NCI-H146 treated with DMSO at 0.1 percent for 48 hours (cell line): ENCODE measurements at regions not wholly inside any gene's neighbourhood (a gene's known extent, or its start where the extent isn't known, plus 50 kb on each side); places are given as distances from the start of the nearest gene placed in this dataset.

Experiments used
- DNase-seq: peaks from one replicate; lab custom pipeline; 2025; ENCODE audit not compliant: unreplicated experiment; lab: John Stamatoyannopoulos, UW

GRCh38 chr15:93882141-93882540 lies 349.2 kb upstream of the MCTP2 start:
- DNase-seq, result no peak

GRCh38 chr15:93881310-93881709 lies 350.1 kb upstream of the MCTP2 start:
- DNase-seq, result no peak

GRCh38 chr15:93880358-93880757 lies 351.0 kb upstream of the MCTP2 start:
- DNase-seq, result no peak

- DNase-seq, result no peak
These were observed 360.8 kb upstream of the MCTP2 start for GRCh38 chr15:93870583-93870982.

- no peak for DNase-seq
These were observed 364.4 kb upstream of the MCTP2 start for GRCh38 chr15:93866948-93867347.

- DNase-seq, result no peak
These were observed 364.9 kb upstream of the MCTP2 start for GRCh38 chr15:93866476-93866875.

GRCh38 chr15:93865586-93865985 lies 365.8 kb upstream of the MCTP2 start:
- DNase-seq, result no peak

GRCh38 chr15:93862791-93863190 lies 368.6 kb upstream of the MCTP2 start:
- DNase-seq, result no peak

- DNase-seq, result no peak
These were observed 369.2 kb upstream of the MCTP2 start for GRCh38 chr15:93861956-93862741.

GRCh38 chr15:93861413-93861812 lies 369.9 kb upstream of the MCTP2 start:
- no peak for DNase-seq

GRCh38 chr15:93860701-93861100 lies 370.7 kb upstream of the MCTP2 start:
- no peak for DNase-seq

- no peak for DNase-seq
These were observed 372.2 kb upstream of the MCTP2 start for GRCh38 chr15:93859176-93859575.

GRCh38 chr15:93855181-93855826 lies 376.1 kb upstream of the MCTP2 start:
- no peak for DNase-seq

GRCh38 chr15:93854088-93854487 lies 377.3 kb upstream of the MCTP2 start:
- no peak for DNase-seq

- no peak for DNase-seq
These were observed 378.6 kb upstream of the MCTP2 start for GRCh38 chr15:93852761-93853160.

- no peak for DNase-seq
These were observed 382.9 kb upstream of the MCTP2 start for GRCh38 chr15:93848490-93848889.

GRCh38 chr15:93848076-93848475 lies 383.3 kb upstream of the MCTP2 start:
- DNase-seq, result no peak

- no peak for DNase-seq
These were observed 385.2 kb upstream of the MCTP2 start for GRCh38 chr15:93846148-93846547.

GRCh38 chr15:93837450-93837849 lies 393.9 kb upstream of the MCTP2 start:
- DNase-seq, result no peak

GRCh38 chr15:93835344-93835743 lies 396.0 kb upstream of the MCTP2 start:
- no peak for DNase-seq

GRCh38 chr15:93831641-93832040 lies 399.7 kb upstream of the MCTP2 start:
- DNase-seq, result no peak

- no peak for DNase-seq
These were observed 400.9 kb upstream of the MCTP2 start for GRCh38 chr15:93830221-93831080.
